HG02970 (cell line): ENCODE measurements at regions not wholly inside any gene's neighbourhood (a gene's known extent, or its start where the extent isn't known, plus 50 kb on each side); places are given as distances from the start of the nearest gene placed in this dataset.
A peak's percentile ranks its signal among the peaks of the same experiment; 100 is the strongest.
"Not testable (repeated sequence)": the region's sequence is repeated elsewhere in the genome, so short reads cannot be mapped to it uniquely, and the experiment has no call there.

Experiments
- ATAC-seq: cut with Tn5 transposase; IDR thresholded peaks from one replicate; pipeline ENCODE4 v1.9.1; 2021; ENCODE audit warnings: mild to moderate bottlenecking, moderate library complexity, moderate number of reproducible peaks; ENCODE audit not compliant: unreplicated experiment, low FRiP score

DNA sequence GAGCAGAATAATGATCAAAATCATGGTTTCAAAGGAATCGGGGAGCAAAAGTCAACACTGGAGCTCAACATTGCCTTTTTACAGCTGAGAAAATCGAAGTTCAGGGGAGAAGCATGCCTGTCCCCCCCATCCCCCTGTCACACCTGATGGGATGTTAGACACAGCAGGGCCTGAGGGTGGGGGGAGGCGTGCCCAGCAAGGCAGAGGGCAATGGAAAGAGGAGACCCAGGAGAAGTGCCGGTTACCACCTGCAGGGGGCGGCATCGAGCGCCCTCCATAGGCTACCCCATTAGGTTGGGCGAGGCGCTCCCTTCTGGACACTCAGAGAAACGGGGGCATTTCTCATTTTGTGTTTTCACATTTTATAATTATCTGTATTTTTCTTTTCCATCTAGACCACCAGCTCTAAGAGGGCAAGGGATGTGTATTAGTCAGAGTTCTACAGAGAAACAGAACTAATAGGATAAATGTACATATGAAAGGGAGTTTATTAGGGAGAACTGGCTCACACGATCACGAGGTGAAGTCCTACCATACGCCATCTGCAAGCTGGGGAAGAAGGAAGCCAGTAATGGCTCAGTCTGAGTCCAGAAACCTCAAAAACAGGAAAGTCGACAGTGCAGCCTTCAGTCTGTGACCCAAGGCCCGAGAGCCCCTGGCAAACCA, 271.3 kb downstream of the LRATD1 start:
- peak; percentile 95 for ATAC-seq

DNA sequence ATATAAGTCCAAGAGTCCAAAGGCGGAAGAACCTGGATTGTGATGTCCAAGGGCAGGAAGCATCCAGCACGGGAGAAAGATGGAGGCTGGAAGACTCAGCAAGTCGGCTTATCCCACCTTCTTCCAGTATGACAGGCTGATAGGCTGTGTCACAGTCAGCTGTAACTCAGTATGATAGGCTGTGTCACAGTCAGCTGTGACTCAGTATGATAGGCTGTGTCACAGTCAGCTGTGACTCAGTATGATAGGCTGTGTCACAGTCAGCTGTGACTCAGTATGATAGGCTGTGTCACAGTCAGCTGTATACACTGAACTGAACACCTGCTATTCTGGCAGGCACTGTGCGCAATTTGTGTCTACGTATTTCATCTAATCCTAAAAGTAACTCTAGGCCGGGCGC, 271.9 kb downstream of the LRATD1 start:
- ATAC-seq: not testable (repeated sequence)

DNA sequence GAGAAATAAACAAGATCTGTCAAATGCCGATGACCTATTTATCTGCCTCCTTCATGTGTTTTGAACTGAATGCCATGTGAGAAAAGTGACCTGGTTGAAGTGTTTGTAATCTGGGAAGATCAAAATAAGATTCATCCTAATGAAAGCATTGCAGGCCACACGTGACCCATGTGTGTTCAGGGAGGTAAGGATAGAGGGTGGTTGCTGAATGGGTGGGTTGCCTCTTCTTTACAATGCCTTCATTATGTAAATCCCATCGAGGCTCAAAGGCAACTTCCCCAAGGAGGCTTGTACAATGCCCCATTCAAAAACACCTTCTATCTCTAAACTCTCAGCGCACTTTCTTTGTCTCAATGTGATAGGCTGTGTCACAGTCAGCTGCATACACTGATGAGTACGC, 273.1 kb downstream of the LRATD1 start:
- no peak for ATAC-seq

DNA sequence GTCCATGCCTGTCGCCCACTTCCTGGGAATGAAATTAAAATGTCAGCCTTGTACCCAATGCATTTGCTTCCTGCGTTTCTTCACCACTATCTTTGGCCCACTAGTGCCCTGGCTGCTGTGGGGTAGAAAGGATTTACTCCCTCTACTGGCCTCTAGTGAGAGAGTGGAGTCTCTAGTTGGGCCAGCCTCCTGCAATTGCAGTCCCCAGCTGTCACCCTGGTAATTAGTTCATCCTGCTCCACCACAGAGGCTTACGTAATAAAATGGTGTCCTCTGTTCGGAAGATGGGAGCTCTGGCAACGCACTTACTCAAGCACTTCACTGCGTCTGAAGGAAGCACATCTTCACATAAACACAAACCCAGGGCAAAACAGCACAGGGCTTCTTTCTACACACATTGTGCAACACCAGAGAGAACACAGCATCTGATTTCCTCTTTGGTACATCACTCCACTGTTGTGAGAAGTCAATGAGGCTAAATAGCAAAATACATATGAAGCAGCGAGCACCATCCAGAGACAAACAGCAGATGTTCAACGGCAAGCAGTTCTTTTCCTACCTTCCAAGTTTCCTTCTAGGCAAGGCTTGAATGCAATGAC, 274.6 kb downstream of the LRATD1 start:
- no peak for ATAC-seq

DNA sequence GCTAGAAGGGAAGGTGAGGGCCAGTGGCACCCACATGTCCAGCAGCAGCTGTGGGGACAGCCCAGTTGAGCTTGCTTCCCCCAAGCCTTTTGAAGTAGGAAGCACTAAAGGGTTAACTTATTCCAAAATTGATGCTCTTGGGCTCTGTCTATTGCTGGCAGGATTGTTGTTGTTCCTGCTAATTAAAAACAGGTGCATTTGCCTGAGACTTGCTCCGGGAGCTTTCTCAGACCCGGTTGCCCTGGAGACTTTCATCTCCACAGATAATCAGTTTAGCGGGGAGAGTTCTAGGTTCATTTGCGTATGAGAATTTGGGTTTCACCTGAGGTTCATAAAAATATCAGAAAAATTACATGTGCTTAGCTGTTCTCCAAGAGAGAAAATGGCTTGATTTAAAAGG, 277.3 kb downstream of the LRATD1 start:
- no peak for ATAC-seq

DNA sequence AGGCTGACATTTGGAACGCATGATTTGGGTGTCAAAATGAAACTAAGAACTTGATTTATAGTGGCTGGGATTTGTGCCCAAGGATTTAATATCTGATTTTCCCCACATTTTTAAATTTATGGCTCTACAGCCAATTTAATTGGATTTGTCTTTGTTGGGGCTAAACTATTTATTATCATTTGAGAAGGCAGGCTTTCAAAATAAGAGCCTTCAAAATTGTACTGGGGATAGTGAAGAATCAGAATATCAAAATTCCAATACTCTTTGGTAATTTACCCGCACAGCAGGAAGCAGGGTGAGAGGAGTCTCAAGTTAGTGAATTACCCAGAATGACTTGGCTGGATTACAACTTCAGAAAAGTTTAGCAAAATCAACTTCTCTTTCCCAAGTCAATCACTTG, 278.1 kb downstream of the LRATD1 start:
- no peak for ATAC-seq

DNA sequence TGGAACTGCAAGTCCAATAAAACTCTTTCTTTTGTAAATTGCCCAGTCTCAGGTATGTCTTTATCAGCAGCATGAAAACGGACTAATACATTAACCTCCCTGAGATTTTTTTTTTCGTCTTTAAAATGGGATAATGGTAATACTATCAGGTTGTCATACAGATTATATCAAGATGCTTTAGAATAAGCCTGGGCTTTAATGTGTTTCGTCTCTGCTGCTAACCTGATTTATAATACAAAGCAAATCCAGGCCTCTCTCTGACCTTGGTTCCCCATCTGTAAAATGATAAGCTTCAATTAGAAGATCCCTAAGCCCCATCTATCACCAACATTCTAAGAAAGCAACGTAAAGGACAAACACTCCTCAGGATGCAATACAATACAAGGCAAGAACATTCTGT, 283.5 kb downstream of the LRATD1 start:
- ATAC-seq: no peak

DNA sequence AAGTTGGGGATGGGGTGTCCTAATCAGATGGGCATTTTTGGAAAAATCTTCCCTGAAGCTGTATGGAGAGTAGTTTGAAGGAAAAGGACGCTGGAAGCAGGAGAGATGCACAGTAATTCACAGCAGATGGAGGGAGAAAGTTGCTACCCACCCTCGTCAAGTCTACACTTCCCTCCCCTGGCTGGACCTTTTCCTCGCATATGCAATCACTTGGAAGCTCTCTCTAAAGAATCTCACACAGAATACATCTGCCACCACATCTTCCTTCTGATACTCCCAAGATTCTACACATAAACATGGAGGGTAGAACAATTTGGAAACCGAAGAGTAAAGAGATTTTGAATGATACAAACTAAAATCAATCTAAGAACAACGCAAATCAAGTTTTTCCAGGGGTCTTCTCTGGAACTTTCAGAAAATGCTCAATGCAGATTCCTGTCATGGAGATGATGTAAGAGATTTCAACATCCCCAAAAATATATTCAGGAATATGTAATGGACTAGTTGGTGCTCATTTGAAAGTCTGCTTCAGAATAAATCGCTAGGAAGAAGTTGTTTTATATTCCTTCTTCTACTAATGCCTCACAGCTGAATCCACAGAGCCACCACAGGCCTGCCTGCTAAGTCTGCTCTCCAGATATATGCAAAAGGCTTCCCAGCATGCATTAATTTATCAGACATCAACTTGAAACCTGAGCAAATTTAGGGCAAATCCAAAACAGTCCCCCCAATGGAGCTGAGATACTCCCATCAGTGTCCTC, 291.5 kb downstream of the LRATD1 start:
- ATAC-seq: no peak

DNA sequence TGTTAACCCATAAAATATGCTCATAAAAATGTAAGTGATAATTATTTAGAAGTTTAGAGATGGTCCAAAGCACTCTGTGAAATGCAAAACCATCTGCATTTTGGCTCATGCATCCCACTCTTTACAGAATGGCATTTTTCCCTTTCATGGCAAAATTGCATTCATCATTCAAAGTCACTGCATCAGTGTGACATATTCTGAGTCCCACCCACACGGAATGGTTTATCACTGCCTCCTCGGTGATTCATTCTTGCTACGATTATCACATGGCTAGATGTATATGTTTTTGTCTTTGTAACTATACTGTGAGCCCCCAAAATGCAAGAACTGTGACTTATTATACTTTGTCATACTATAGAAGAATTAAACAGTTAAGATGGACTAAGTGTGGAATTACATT, 293.0 kb downstream of the LRATD1 start:
- ATAC-seq: no peak

DNA sequence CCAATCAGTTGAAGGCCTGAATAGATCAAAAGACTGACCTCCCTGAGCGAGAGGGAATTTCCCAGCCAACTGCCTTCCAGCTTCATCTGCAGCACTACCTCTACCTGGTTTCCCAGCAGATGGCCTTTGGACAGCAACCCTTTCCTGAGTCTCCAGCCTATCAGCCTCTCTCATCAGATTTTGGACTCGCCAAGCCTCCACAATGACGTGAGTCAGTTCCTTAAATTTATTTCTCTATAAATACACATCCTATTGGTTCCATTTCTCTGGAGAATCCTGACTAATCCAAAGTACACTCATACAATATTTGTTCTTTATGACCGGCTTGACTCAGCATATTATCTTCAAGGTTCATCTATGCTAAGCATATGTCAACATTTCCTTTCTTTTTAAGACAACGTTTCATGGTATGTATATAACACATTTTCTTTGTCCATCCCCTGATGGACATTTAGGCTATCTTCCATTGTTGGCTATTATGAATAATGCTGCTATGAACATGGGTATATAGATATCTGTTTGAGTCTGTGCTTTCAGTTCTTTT, 294.6 kb downstream of the LRATD1 start:
- no peak for ATAC-seq

DNA sequence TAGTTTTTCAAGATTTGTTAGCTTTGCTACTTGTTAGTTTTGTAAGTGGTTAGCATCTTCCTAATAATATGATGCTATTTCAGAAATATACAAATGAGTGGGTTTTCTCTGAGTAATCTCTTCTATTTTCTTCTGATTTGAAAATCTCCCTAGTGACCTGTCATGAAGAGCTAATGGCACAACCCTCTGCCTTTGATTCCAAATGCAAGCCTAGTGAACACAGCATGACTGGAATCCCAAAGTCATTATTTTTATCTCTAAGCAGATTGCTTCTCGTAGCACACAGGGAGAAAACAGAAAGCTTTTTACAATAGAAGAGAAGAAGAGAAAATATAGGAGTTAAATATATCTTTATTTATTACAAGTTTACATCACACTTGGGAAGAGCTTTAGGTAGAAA, 295.5 kb downstream of the LRATD1 start:
- ATAC-seq: no peak

DNA sequence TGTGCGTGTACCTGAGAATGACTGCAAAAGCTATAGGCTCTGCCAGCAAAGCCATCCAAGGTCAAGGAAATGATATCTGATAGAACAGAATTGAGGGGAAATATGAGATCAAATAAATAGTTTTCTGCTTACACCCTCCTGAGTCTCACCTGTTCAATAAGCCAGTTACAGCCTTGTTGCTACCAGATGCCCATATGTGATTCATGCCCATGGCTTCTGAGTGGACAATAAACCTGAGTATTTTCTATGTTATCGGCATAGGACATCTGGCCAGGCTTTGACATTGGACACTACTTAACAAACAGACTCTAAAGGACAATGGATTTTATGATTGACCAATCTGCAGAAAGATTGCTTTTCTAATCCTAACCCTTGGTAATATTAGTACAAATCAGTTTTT, 297.9 kb downstream of the LRATD1 start:
- ATAC-seq: no peak

DNA sequence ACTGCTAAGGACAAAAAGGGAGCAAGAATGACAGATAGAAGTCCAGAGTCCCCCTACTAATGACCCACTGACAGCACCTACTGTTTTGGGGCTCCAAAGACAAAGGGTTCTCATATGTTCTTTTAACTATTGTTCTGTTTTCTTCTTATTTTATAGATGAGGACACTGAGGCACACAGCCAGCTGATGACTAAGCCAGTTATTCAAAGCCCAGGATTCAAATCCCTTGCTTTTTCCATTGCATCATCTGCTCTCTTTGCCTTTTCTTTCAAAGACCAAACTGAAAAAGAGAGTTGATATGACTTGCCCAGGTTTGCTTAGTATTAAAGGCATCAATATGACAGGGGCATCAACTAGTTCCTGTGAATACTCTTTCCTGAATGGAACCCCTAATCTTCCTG, 299.8 kb downstream of the LRATD1 start:
- no peak for ATAC-seq

DNA sequence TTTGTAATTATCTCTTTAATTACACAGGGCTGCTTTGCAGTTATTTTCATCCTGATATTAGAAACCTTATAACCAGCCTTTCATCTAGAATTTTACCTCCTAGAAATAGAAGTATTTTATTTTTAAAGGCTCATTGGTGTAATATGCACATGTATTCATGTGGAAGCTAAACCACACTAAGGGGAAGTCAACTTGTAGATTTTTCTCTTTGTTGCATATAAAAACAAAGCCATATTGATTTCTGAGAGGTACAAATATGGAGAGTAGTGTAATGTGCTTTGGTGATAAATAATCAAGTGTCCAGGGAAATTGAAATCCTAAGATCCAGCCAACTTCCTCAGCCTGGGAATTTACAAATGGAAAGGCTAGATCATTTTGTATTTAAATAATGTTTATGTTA, 301.2 kb downstream of the LRATD1 start:
- no peak for ATAC-seq

DNA sequence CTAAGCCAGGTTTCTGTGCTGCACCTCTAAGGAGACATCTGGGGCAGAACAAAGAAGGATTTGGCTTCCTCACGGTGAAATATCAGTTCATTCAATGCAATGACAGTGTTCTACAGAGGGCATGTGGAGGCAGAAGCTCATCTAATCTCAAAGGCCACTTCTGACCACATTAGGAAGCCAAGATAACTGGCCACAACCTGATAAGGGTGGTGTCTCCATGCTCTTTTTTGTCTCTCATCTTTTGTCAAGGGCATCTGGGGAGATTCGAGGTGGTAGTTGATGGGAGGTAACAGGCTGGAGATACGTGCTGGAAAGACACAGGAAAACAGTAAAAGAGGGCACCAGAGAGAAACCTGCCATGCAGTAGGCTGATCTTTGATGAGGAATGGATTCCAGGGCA, 303.9 kb downstream of the LRATD1 start:
- no peak for ATAC-seq

DNA sequence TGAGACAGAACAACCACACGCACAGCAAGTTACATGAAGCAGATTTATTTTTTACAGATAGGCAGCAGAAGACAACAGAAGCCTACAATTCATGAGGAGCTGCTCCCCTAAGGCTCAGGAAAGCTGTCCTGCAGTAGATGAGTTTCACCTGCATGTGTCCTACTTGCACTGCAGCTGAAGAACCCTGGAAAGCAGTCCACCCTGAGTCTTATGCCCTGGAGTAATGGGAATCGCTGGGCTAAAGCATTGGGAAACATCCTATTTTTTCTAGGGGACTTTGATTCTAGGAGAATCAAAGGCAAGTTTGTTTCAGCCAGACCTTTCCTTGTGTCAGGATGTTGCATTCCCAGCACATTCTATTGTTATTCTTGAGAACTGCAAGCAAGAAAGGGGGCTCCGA, 304.8 kb downstream of the LRATD1 start:
- ATAC-seq: no peak

DNA sequence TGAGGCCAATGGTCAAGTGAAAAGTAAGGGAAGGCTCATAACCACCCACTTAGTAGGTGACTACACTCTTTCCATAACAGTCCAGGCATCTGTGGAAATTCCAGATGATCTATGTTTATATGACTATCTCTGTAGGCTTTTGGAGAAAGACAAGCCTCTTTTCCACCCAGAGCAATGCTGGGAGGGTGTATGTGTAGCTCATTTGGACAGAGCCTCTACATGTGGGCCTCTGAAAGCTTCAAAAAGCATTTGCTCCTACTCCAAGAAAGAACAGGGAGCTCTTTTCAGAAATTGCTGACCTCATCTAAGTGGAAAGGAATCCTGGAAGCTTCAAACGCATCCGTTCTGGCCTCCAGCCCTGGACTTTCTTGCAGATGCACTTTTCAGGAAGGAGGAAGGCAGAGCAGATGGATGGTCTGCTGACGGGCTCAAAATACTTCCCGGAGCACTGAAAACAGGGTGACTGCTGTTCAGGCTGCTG, 308.7 kb downstream of the LRATD1 start:
- no peak for ATAC-seq

DNA sequence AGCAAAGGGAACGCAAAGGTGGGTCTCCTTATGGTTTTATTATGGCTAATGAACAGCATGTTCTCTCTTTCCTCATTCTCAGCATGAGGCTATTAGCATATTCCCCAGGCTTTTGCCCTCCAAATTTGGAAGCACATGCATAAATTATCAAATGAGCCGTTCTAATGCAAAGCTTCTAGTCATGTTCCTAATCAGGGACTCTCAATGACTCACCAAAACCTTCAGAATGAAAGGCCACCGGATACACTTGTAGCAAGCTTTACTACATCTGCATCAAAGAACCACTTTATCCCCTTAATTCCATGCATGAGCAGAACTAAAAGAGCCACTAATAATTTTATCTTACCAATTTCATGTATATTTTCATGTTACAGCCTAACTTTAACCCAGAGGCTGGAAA, 310.5 kb downstream of the LRATD1 start:
- no peak for ATAC-seq

DNA sequence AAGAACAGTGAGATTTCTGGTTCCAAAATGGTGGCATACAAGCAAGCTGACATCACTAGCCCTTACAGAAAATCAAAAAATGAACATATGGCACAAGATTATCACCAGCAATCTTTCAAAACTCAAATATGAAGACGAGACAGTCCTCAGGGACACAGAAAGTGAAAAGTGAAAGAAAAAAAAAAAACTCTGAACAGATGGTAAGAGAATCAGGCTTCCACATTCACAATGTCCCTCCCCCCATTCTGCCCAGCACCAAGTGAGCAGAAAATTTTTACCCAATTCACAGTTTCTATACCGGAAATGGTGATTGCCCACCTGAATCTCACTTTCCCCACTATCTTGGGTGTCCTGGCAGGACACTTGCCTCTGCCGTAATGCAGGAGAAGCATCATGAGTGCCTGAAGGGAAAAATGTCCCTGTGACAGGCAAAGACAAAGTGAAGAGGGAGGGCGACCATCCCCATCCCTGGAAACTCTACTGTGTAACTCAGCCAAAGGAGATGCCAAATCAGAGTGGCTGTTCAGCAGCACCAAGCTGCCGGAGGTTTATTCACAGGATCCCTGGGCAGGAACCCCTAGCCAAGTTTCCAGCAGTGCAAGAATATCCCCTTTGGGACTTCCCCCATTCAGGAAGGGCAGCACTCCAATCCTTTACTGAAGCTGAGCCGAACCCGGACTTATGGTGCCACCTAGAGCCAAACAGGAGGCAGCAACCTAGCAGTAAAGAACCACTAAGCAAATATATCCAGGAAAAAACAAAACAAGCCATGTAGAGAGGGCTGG, 312.2 kb downstream of the LRATD1 start:
- peak; percentile 59 for ATAC-seq

DNA sequence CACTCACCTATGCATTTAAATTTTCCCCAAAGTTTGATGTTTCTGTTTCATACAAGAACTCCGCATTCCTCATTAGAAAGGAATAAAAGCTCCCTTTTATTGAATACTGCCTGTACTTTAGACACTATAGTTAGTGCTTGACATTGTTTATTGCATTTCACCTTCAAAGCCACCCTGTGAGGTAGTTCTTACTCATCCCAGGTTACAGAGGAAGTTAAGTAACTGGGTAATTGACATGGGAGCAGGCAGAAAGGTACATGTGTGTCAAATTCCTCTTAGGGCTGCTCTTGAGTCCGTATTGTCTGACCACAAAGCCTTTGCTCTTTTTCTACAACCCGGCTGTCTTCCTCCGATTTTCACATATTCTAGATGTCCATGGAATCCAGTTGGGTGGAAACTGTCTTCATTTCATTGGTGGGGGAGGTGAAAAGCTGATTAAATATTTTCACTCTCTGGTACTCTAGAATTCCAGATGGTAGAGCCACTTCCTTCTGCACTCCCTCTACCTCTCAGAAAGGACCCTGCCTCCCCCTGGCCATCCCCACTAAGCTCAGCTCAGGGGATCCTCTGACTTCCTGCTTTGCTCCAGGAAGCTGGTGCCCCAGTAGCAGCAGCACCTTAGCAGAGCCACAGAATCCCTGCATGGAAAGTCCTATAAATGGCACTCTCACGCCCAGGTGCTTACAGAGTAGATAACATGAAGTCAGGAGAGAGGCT, 319.2 kb downstream of the LRATD1 start:
- ATAC-seq: no peak
